OCI-LY3 (cell line): ENCODE measurements at regions not wholly inside any gene's neighbourhood (a gene's known extent, or its start where the extent isn't known, plus 50 kb on each side); places are given as distances from the start of the nearest gene placed in this dataset.

ENCODE experiments used
- H2AFZ ChIP-seq: fragments of 200-600, 300-600 bp; shearing (Covaris generic); 2 replicates; pipeline ENCODE4 v1.6.0; 2014; ENCODE audit warnings: antibody characterized with exemption, low read depth, low read length
- H3K27ac ChIP-seq: fragments of 200-600, 300-600 bp; sonication (generic); 2 replicates; pipeline ENCODE4 v1.5.1; 2014; ENCODE audit warnings: mild to moderate bottlenecking, low read length, moderate library complexity, mixed read lengths
- H3K27me3 ChIP-seq: fragments of 200-600, 300-600 bp; sonication (generic); 2 replicates; pipeline ENCODE4 v1.6.1; 2014; ENCODE audit warnings: low read depth, low read length, mixed read lengths
- H3K36me3 ChIP-seq: fragments of 200-600, 300-600 bp; sonication (generic); replicated peaks from 2 replicates; pipeline ENCODE3; 2014; ENCODE audit warnings: low read depth, low read length, mixed read lengths
- H3K4me1 ChIP-seq: fragments of 300-600, 200-600 bp; sonication (generic); 2 replicates; pipeline ENCODE4 v1.6.1; 2014; ENCODE audit warnings: low read length, mixed read lengths
- H3K4me2 ChIP-seq: fragments of 200-600, 300-600 bp; sonication (generic); 2 replicates; pipeline ENCODE4 v1.6.1; 2014; ENCODE audit warnings: low read length, mixed read lengths
- H3K4me3 ChIP-seq: fragments of 300-600, 200-600 bp; sonication (generic); 2 replicates; pipeline ENCODE4 v1.5.1; 2014; ENCODE audit warnings: antibody characterized with exemption, mild to moderate bottlenecking, low read length, moderate library complexity
- H3K79me2 ChIP-seq: fragments of 300-600, 200-600 bp; shearing (Covaris generic); 2 replicates; pipeline ENCODE4 v1.6.1; 2014; ENCODE audit warnings: mild to moderate bottlenecking, low read length, mixed read lengths
- H3K9ac ChIP-seq: fragments of 300-600, 200-600 bp; shearing (Covaris generic); 2 replicates; pipeline ENCODE4 v1.6.0; 2014; ENCODE audit warnings: mild to moderate bottlenecking, low read length, moderate library complexity
- H3K9me3 ChIP-seq: fragments of 200-600, 300-600 bp; shearing (Covaris generic); 2 replicates; pipeline ENCODE4 v1.6.1; 2014; ENCODE audit warnings: low read length, mixed read lengths; ENCODE audit not compliant: insufficient read depth
- H4K20me1 ChIP-seq: fragments of 200-600, 300-600 bp; sonication (generic); 2 replicates; pipeline ENCODE4 v1.6.1; 2016; ENCODE audit warnings: low read length, mixed read lengths; ENCODE audit not compliant: insufficient read depth
- EZH2phosphoT487 ChIP-seq: fragments of 200-600 bp; shearing (Covaris generic); IDR thresholded peaks from 2 replicates; pipeline ENCODE4 v1.6.1; 2018; ENCODE audit warnings: antibody characterized with exemption, mixed run types, low read depth
- TF ChIP-seq, protein P1 (sequence below): fragments of 200-600, 300-600 bp; sonication (generic); IDR thresholded peaks from 2 replicates; pipeline ENCODE4 v1.5.1; 2014; ENCODE audit warnings: antibody characterized with exemption, low read length, low read depth

DNA sequence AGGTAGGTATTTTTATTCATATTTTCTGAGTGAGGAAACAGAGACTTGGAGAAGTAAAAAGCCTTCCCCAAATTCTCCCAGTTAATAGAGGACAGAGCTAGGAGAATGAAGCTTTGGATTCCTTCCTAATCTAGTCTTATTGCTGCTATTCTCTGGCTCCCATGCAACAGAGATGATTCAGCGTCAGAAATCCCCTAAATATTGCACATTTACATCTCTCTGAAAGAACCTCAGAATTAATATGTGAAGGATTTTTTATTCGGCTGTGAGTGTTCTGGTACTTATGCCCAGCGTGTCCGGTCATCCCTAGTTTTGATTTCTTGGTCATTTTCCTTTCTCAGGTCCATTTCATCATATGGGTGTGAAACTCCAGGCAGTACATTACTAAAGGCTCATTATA lies 91.2 kb upstream of the SESTD1 start:
- Histone ChIP-seq H4K20me1 (no peaks in the 10 kb centered on the region), H3K27me3 (no peaks in the 10 kb centered on the region), H3K9ac (no peak overlapping the region), H2AFZ (no peak overlapping the region), H3K79me2 (no peaks in the 10 kb centered on the region), H3K9me3 (no peaks in the 10 kb centered on the region), H3K4me1 (no peaks in the 10 kb centered on the region), H3K36me3 (no peaks in the 10 kb centered on the region), H3K4me2 (no peak overlapping the region), H3K27ac (no peak overlapping the region), H3K4me3 (no peak overlapping the region)
- no peak for TF ChIP-seq EZH2phosphoT487
- TF ChIP-seq, protein P1, sequence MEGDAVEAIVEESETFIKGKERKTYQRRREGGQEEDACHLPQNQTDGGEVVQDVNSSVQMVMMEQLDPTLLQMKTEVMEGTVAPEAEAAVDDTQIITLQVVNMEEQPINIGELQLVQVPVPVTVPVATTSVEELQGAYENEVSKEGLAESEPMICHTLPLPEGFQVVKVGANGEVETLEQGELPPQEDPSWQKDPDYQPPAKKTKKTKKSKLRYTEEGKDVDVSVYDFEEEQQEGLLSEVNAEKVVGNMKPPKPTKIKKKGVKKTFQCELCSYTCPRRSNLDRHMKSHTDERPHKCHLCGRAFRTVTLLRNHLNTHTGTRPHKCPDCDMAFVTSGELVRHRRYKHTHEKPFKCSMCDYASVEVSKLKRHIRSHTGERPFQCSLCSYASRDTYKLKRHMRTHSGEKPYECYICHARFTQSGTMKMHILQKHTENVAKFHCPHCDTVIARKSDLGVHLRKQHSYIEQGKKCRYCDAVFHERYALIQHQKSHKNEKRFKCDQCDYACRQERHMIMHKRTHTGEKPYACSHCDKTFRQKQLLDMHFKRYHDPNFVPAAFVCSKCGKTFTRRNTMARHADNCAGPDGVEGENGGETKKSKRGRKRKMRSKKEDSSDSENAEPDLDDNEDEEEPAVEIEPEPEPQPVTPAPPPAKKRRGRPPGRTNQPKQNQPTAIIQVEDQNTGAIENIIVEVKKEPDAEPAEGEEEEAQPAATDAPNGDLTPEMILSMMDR: no peak

DNA sequence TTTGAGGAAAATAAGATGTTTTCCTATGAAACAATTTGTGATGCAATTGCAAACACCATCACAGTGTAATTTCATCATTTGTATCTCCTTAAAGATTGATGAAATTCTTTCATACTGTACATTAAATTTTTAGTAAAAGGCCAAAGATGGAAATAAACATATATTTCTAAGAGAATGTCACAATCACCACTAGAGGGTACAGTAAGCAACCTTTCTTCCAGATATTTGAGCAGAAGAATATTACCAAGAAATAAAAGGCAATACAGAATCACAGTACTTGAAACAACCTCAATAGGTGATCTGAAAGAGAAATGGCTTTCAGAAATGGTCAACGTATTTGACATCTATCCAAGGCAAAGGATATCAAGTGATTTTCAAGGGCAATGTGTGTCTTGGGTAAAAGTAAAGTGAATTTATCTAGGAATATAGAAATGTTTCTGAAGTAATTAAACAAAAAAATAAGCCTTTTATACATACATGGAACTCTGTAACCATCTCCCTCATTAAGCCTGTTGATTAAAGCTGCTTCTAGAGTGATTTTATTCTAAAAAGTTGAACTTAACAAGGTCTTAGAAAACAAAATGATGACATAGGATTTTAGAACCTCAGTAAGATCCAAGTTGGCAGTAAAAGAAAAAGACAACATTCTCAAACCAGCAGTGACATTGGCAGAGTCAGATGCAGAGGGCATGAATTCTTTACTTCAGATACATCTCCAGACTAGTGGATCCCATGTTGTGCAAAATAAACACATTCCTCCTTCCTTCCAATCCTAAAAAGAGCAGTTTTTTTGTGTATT lies 90.3 kb upstream of the SESTD1 start:
- Histone ChIP-seq H3K9ac (no peak overlapping the region), H3K4me1 (peaks cover 4% of the 10 kb centered on the region; the same call in 1 of the 2 replicates), H2AFZ (no peak overlapping the region), H3K4me3 (no peak overlapping the region), H3K9me3 (no peaks in the 10 kb centered on the region), H3K4me2 (no peak overlapping the region), H3K36me3 (no peaks in the 10 kb centered on the region), H3K27me3 (no peaks in the 10 kb centered on the region), H3K27ac (no peak overlapping the region), H4K20me1 (no peaks in the 10 kb centered on the region), H3K79me2 (no peaks in the 10 kb centered on the region)
- TF ChIP-seq EZH2phosphoT487: no peak
- TF ChIP-seq, protein P1: peak; percentile 36

DNA sequence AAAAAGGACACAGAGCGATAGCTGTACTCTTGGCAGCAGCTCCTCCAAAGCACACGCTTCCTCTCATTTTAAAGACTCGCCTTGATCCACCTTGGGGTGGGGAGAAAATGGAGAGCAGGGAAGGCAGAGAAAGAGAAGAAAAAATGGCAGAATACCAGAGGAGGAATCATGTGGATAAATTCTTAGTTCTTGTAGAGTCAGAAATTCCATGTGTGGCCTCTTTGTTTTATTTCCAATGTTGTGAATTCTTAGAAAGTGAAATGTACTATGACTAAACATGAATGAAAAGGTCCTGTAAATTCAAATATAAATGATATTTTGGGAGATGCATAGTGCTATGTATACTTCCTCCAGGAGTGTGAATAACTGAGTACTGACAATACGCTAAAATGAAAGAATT lies 89.7 kb upstream of the SESTD1 start:
- TF ChIP-seq EZH2phosphoT487: no peak
- TF ChIP-seq, protein P1: no peak

DNA sequence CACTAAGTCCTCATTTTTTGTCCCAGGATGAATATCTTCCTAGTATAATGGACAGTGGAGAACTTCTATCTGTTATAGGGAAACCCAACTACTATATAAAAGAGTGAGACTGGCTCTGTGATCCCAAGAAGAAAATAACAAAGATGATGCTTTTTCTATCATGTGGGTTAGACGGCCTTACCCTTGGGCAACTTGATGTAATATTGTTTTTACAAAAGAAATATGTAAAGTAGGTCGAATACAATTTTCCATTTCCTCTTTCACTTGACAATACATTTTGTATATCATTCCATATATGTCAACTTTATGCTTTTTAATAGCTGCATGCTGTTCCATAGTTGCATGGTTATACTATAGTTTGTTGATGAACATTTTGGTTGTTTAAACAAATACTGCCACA lies 87.5 kb upstream of the SESTD1 start:
- no peak overlapping the region for H3K9ac ChIP-seq
- H3K27me3 ChIP-seq: no peaks in the 10 kb centered on the region
- no peak overlapping the region for H2AFZ ChIP-seq
- no peaks in the 10 kb centered on the region for H3K79me2 ChIP-seq
- TF ChIP-seq, protein P1: no peak
- TF ChIP-seq EZH2phosphoT487: no peak
- no peaks in the 10 kb centered on the region for H3K9me3 ChIP-seq
- peaks cover 8% of the 10 kb centered on the region; the same call in 1 of the 2 replicates for H3K4me1 ChIP-seq
- no peak overlapping the region for H3K4me3 ChIP-seq
- H3K4me2 ChIP-seq: no peak overlapping the region
- H3K36me3 ChIP-seq: no peaks in the 10 kb centered on the region
- no peaks in the 10 kb centered on the region for H4K20me1 ChIP-seq
- no peak overlapping the region for H3K27ac ChIP-seq

More for the DNA sequence above, 89.7 kb upstream of the SESTD1 start:
- Histone ChIP-seq H3K9ac (no peak overlapping the region), H3K27me3 (no peaks in the 10 kb centered on the region), H3K36me3 (no peaks in the 10 kb centered on the region), H3K4me1 (peaks cover 8% of the 10 kb centered on the region; the same call in 1 of the 2 replicates), H2AFZ (no peak overlapping the region), H3K4me3 (no peak overlapping the region), H3K27ac (no peak overlapping the region), H3K9me3 (no peaks in the 10 kb centered on the region), H4K20me1 (no peaks in the 10 kb centered on the region), H3K4me2 (no peak overlapping the region), H3K79me2 (no peaks in the 10 kb centered on the region)
